ENCODE measurements at regions not wholly inside any gene's neighbourhood (a gene's known extent, or its start where the extent isn't known, plus 50 kb on each side); places are given as distances from the start of the nearest gene placed in this dataset.

- no peak for DNase-seq (ENCODE audit: low read depth)
- H3K4me3 ChIP-seq (ENCODE audit: control insufficient read depth, low read depth, low read length), result no peak overlapping the region
- TF ChIP-seq CTCF (IDR thresholded peaks at IDR 0.05; ENCODE audit: control insufficient read depth, insufficient read depth, low read depth, low read length, missing control alignments), result no peak
Measured at GRCh38 chr14:98775892-98776291, 496.1 kb downstream of the BCL11B start.

- DNase-seq (ENCODE audit: low read depth), result no peak
- no peak overlapping the region for H3K4me3 ChIP-seq (ENCODE audit: control insufficient read depth, low read depth, low read length)
- TF ChIP-seq CTCF (IDR thresholded peaks at IDR 0.05; ENCODE audit: control insufficient read depth, insufficient read depth, low read depth, low read length, missing control alignments), result no peak
Measured at GRCh38 chr14:98782062-98782461, 489.9 kb downstream of the BCL11B start.

- no peak overlapping the region for H3K4me3 ChIP-seq (ENCODE audit: control insufficient read depth, low read depth, low read length)
- TF ChIP-seq CTCF (IDR thresholded peaks at IDR 0.05; ENCODE audit: control insufficient read depth, insufficient read depth, low read depth, low read length, missing control alignments), result no peak
- DNase-seq (ENCODE audit: low read depth), result no peak
Measured at GRCh38 chr14:98785578-98785977, 486.4 kb downstream of the BCL11B start.

- DNase-seq (ENCODE audit: low read depth), result no peak
- no peak overlapping the region for H3K4me3 ChIP-seq (ENCODE audit: control insufficient read depth, low read depth, low read length)
- no peak for TF ChIP-seq CTCF (IDR thresholded peaks at IDR 0.05; ENCODE audit: control insufficient read depth, insufficient read depth, low read depth, low read length, missing control alignments)
Measured at GRCh38 chr14:98786456-98786855, 485.5 kb downstream of the BCL11B start.

GRCh38 chr14:98791661-98792060 is 480.3 kb downstream of the BCL11B start:
- TF ChIP-seq CTCF (IDR thresholded peaks at IDR 0.05; ENCODE audit: control insufficient read depth, insufficient read depth, low read depth, low read length, missing control alignments), result no peak
- no peak for DNase-seq (ENCODE audit: low read depth)
- no peak overlapping the region for H3K4me3 ChIP-seq (ENCODE audit: control insufficient read depth, low read depth, low read length)

- H3K4me3 ChIP-seq (ENCODE audit: control insufficient read depth, low read depth, low read length), result no peak overlapping the region
- no peak for TF ChIP-seq CTCF (IDR thresholded peaks at IDR 0.05; ENCODE audit: control insufficient read depth, insufficient read depth, low read depth, low read length, missing control alignments)
- DNase-seq (ENCODE audit: low read depth), result no peak
Measured at GRCh38 chr14:98792171-98792570, 479.8 kb downstream of the BCL11B start.

GRCh38 chr14:98798099-98798498 is 473.9 kb downstream of the BCL11B start:
- no peak overlapping the region for H3K4me3 ChIP-seq (ENCODE audit: control insufficient read depth, low read depth, low read length)
- no peak for DNase-seq (ENCODE audit: low read depth)
- TF ChIP-seq CTCF (IDR thresholded peaks at IDR 0.05; ENCODE audit: control insufficient read depth, insufficient read depth, low read depth, low read length, missing control alignments), result no peak

Measured in AG09309 (cell line).